Stimulated activated naive CD8-positive, alpha-beta T cell treated with anti-CD3 and anti-CD28 coated beads, Interleukin-15, Interleukin-2, amounts not matched to agents 100 U/mL and 50 U/mL, for 24 hours (primary cell): ENCODE measurements at regions not wholly inside any gene's neighbourhood (a gene's known extent, or its start where the extent isn't known, plus 50 kb on each side); places are given as distances from the start of the nearest gene placed in this dataset.
"Not testable (repeated sequence)": the region's sequence is repeated elsewhere in the genome, so short reads cannot be mapped to it uniquely, and the experiment has no call there.

ENCODE experiments used
- ATAC-seq: fragments of 150-1000 bp; cut with Tn5 transposase; one replicate; pipeline ENCODE4 v1.10.0; 2021
- DNase-seq: peaks from one replicate; pipeline ENCODE4 v3.0.0; 2021

DNA sequence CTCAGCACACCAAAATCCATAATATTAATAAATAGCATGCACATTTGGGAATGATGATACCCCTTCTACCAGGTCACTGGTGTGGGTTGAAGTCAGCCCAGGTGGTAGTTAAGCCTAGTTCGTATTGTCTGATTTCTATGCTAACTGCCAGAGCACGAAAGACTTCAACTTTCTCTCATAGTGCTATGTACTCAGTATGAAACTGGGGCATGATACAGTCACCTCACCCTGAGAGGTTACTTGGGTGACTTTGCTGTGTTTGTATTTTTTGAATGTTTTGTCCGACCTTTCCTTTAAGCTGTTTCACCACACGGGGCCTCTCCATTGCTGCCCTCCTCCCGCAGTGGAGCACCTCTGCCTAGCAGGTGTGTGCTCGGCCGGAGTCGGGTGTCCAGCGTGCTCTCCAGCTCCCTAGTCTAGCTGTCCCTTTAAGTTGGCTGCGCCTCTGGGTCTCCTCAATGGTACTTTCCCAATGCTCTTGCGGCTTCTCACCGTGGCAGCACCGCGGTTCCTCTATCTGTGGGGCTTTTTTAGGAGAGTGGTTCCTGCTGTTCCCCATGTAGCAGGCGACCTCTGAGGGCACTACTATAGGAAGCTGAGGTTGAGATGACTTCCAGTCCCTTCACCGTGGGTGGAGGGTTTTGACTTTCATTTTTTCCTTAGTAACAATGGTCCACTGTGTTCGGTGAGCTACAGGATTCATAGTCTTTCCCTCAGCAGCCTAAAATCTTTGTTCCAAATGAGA, 524.0 kb upstream of the PFKP start:
- peak; percentile 49 for ATAC-seq
- no peak for DNase-seq

DNA sequence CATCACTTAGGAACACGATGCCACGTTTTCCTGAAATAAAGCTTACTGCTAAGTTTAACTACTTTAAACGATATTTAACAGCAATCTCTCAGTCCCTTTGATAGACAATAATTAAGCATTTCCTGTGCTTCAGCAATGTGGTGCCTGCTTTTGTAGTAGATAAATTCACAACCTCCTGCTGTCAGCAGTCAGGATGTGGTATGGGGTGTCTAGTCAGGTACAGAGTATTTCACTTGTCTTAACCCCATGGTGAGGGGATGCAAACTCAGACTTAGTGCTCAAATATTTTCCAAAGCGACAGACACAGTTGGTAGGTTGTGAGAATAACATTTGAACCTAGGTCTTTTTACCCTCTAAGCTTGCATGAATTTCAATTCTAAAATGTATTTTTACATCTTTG, 526.2 kb upstream of the PFKP start:
- no peak for ATAC-seq
- no peak for DNase-seq

DNA sequence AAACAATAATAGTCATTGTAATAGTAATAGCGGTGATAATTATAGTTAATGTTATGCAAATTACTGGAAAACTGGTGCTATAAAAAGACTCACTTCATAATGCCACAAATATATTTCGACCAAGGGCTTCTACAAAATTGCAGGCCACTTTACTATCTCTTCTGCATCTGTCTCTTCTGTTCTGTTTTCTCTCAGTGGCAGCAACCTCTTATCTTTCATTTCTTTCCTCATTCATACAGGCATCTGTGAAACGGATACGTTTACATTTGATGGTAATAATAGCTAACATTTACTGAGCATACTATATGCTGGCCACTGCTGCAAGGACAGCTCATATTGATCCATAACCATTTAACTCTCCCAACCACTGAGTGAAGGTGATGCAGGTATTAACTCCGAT, 537.4 kb upstream of the PFKP start:
- DNase-seq (no peak), ATAC-seq (no peak)

DNA sequence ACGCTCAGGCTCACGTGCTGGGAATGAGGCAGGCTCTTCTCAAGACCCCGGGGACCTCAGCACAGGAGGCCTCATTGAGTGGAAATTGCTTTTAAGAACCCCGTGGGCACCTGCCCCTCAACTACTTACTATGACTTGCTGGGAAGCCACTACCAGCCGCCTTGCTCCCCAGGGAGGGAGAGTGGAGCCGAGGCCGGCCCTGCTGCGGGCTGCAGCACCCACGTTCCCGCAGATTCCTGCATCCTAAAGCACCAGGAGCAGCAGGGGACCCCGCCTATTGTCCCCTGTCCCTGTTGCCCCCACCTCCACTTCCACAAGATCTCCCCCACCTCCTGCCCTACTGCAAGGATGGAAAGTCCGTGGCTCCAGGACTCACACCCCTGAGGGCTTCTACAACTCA, 541.6 kb upstream of the PFKP start:
- DNase-seq = no peak
- no peak for ATAC-seq

DNA sequence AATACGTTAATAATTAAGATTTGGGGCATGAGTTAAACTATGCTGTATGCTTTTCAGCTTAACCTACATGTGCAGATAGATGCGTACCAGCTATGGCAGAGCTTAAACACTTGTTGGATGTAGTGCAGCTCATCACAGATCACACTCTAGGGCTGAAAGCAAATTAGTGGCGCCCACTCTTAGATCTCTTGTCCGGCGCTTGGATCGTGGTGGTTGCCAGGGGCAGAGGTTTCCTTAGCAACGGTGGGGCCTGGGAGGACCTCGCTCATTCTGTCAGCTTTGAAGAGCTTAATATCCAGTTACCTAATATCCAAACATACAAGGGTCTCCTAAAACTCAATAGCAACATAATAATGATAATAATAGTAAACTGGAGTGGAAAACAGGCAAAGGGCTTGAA, 548.2 kb upstream of the PFKP start:
- ATAC-seq (no peak), DNase-seq (no peak)

DNA sequence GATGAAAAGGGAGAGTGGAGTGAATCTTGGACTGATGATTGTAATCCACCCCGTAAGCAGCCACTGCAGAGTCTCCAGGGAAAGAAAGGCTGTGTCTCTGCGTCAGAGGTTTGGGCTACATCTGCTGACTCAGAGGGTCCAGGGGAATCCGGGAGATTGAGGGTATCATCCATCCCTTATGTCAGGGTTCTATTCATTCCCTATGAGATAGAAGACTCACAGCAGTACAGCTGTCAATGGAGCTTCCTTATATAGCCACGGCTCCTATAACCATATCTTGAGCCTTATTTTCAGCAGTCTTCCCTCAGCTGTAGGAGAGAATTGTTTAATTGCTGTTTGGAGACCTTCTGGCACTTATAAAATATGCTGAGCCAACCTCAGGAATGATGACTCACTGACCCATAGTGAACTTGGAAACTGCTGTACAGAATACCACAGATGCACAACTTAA, 558.2 kb upstream of the PFKP start:
- ATAC-seq = no peak
- DNase-seq = no peak

DNA sequence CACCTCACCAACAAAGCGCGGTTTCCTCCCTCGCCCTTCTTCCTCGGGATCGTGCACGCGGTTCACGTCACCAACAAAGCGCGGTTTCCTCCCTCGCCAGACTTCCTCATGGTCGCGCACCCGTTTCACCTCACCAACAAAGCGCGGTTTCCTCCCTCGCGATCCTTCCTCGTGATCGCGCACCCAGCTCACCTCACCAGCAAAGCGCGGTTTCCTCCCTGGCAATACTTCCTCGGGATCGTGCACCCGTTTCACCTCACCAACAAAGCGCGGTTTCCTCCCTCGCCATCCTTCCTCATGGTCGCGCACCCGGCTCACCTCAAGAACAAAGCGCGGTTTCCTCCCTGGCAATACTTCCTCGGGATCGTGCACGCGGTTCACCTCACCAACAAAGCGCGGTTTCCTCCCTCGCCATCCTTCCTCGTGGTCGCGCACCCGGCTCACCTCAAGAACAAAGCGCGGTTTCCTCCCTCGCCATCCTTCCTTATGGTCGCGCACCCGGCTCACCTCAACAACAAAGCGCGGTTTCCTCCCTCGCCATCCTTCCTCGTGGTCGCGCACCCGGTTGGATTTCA, 565.9 kb upstream of the PFKP start:
- not testable (repeated sequence) for ATAC-seq
- DNase-seq = peak; percentile 7

DNA sequence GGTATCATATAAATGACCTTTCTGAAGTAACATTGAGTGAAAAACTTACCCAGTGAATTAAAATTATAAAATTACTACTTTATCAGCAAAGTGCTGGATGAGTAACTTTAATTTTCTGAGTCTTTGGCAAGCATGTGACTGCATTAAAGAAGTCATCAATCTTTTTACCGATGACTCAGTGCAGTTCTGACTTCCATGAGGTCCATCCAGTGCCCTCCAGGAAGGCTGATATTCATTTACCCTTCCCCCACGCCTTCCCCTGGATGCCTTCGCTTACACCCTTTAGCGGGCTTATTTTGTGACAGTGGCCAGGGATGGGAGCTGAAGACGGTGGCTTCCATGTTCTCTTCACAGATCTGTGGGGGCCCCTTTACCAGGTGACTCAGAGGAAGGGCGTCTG, 572.9 kb upstream of the PFKP start:
- ATAC-seq = no peak
- no peak for DNase-seq

DNA sequence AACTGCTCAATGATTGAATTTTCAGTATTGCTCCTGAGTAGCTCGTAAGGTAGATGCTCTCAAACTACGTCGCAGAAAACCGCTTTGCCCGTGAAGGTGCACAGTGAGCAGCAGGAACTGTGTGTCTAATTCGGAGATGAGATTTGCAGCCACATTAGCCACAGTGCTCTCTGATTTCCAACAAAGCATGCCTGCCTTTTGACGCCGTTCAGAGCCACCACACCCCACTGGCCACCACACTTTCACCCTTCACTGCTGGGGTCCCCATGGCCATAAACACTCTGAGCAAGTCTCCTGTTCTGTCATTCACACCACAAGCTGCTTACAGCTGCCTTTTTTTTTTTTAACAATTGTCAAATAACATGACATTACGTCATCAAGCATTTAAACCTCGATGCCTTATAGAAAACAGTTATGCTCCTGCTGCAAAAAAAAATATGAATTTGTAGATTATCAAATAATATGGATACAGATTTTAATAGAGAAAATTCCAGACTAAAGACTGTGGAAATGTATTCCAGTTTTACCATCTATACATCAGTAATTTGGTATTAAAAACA, 578.8 kb upstream of the PFKP start:
- ATAC-seq = no peak
- DNase-seq = no peak

DNA sequence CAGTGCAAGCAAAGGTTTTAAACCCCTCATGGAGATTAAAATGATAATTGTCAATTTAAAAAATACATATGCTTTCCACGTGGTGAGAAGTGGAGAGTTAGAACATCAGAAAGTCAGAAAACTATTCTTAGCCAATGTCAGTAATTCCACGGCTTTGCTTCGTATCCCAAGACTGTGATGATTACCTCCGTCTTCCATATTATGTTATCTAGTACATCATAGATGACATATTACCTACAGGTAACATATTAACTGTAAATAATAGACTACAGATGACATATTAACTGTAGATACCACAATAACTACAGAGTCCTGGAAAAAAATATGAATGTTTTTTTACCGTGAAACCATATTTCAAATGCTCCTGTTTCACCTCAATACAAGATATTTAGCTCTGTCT, 579.4 kb upstream of the PFKP start:
- DNase-seq (no peak), ATAC-seq (no peak)

DNA sequence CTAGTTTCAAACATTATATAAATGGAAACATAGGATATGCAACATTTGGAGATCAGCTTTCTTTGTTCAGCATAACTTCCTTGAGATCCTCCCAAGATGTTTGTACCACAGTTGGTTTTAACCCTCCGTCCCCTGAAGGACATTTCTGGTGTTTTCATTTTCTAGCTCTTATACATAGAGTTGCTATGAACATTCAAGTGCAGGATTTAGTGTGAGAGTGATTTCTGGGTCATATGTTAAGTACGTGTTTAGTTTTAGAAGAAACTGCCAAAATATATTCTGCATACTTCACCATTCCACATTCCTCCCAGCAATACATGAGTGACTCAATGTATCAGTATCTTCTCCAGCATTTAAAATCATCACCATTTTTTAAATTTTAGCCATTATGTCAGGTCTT, 588.7 kb upstream of the PFKP start:
- DNase-seq (no peak), ATAC-seq (no peak)

DNA sequence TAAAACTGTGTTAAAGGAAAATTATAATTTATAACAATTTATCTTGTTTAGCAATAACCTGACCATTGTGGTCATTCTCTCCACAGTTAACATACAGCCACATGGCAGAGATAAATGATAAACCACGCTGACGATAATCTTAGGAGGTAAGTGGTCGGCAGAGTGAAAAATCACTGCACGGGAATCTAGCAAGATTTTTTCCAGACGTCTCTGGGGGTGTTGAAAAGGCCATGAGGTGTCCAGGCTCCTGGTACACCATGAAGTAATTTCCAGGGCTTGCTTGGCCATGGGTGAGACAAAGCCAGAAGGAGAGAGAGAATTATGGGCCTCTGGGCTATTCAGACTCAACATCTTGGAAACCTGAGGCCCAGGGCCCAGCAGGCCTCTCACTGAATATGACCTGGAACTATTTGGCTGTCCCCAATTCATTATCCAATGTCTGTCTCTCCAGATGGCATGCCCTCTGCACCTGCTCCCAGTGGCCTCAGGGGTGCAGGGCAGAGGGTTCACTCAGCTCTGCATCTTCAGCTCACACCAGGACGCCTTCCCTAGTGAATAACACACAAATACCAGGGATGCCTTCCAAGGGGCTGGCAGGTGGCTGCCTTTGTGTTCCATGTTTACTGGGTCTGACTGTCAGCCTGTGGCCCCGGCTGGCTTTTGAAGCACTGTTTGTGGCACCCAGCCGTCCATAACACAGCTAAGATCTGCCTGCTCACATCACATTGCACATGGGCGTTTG, 590.4 kb upstream of the PFKP start:
- ATAC-seq (no peak), DNase-seq (no peak)

DNA sequence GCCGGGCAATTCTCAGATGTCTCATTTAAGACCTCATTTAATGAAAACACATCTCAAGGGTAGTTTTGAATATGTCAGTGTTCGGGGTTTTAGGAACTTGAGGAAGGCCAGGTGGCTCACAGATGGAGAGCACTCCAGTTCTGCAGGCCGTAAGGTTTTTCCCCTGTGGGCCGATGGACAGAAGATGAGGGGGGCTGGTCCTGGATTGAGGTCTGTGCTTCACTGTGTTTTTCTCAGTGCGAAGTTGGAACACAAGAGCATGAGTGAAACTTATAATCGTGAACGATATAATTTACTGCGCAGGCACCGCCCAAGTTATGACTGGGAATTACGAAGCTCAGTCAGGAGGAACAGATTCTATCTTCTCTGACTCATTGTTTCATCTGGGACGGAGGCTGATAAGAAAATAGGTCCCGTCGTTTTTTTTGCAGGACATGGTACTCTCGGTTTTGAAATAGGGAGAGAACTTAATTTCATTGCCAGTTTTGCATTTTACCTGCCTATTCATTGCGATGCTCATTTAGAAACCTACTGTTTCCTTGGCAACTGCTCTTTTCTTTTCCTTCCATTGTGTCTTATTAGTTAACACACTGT, 591.0 kb upstream of the PFKP start:
- ATAC-seq = no peak
- DNase-seq = no peak

DNA sequence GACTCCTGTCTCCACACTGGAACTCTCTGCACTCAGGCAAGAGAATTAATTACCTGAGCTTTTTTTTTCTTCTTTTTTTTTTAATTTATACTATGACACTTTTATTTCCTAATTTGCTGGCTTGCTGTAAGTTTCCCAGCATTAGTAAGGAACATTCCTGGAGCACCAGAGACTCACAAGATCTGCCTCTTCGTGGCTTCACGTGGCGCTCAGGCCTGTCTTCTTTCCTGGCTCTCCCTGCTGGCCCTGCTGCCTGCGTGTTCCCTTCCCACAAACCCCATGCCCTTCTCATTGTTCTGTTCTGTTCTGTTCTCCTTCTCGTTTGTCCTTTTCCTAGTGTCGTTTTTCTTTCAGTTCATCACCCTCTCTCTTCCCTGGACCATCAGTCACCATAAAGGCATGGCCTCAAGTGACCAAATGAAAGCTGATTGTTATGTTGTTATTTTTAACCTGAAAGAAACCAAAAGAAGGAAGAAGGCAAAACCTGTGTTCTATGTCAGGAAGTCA, 591.6 kb upstream of the PFKP start:
- no peak for DNase-seq
- ATAC-seq = no peak

DNA sequence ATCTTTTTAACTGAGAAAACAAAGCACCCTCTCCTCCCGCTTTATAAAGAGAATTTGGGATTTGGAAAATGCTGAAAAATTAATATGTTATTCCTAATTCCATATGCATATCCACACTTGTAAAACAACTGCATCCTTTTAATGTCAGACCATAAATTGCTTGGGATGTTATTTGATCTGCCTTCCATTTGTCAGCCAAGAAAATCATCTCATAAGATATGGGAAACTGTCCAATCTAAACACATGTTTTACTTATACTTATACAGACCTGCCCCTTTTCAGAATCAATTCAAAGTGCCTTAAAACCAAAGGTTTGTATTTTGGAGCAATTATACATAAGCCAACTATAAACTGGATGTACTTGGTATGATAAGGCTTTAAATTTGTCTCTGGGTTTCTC, 595.5 kb upstream of the PFKP start:
- ATAC-seq = no peak
- no peak for DNase-seq

DNA sequence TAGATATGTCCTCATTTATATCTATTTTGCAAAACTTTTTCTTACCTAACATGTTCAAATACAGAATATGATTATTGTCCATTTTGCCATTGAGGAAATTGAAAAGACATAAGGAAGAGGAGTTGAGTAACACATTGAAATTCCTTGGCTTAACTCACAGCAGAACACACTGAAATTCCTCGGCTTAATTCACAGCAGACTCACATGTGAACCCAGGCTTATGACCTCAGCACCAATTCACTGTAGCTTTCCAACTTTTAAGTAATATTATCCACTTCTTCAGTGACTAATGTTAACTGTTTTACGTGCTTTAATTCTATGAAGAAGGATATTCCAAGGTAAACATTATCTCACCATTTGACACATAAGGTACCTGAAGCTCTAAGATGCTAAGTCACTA, 597.5 kb upstream of the PFKP start:
- ATAC-seq = no peak
- no peak for DNase-seq

DNA sequence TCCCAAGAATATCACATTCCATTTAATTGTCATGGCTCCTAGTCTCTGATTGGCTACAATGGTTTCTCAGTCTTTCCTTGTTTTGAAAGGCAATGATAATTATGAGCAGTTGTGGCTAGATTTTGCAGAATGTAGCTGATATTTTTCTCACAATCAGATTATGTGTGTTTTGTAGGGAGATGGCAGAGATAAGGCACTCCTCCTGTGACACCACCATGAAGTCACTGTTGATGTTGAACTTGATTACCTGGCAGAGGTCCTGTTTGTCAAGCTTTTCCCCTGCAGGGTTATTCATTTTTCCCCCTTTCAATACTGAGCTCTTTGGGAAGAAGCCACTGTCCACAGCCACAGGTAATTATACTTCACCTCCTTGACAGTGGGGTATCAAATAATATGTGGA, 602.9 kb upstream of the PFKP start:
- ATAC-seq = no peak
- DNase-seq = no peak

DNA sequence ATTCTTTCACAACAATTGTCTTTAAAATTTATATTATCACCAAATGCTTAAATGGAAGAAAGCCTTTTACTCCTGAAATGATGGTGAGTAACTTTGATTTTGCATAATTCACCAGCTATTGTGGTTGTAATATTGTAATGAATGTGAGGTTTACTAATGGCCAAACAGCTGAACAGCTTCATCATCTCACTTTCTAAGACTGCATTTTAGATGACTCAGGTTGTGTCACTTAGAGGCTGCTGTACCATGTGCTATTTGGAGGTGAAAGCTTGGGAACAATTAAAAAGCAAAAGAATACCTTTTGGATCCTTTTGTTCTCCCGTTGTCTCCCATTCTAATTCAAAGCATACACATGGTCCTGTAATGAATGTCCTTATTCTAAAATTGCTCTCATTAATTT, 604.0 kb upstream of the PFKP start:
- DNase-seq (no peak), ATAC-seq (no peak)

DNA sequence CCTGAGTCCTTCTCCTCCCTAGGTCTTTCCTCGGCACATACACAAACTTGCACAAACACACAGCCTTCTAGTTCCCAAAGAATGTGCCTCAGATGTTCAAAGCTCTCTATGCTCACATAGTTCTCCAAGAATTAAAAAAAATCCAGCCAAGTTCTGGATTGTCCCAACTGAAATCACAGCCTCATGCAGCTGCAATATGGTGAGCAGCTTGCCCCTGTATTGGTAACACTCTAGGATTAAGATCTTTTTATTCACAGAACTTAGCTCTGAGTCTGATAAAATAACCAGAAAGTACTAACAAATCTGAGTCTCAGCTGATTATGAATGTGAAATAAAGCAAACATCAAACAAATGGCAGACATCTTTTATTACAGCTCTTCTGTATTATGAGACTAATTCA, 604.8 kb upstream of the PFKP start:
- no peak for DNase-seq

DNA sequence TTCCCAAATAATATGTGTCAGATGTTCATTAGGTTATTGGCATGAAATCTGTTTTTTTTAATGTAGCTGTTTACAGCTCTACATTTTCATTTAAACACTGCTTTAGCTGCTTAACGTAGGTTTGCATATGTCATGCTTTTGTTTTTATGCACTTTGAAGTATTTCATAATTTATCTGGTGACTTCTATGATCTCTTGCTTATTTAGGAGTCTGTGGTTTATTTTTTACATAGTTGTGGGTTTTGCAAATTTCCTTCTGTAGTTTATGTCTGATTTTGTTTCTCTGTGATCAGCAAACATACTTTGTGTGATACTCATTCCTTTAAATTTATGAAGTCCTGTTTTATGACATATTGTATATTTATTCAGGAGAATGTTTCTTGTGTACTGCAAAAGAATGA, 606.5 kb upstream of the PFKP start:
- ATAC-seq = no peak
- no peak for DNase-seq

More for the DNA sequence above, 604.8 kb upstream of the PFKP start:
- ATAC-seq = no peak

DNA sequence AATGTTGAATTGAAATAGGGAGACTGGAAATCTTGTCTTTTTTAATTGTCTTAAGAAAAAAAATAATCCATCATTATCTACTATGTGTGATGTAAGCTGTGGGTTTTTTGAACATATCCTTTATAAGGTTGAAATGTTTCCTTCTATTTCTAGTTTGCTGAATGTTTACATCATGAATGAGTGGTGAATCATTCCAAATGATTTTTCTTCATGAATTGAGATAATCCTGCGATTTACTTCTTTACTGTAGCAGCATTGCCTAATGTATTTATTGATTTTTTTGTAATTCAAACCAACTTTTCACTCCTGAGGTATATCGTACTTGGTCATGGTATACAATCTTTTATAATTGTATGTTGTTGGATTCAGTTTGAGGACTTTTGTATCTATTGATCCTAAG, 607.6 kb upstream of the PFKP start:
- no peak for ATAC-seq
- DNase-seq = no peak

DNA sequence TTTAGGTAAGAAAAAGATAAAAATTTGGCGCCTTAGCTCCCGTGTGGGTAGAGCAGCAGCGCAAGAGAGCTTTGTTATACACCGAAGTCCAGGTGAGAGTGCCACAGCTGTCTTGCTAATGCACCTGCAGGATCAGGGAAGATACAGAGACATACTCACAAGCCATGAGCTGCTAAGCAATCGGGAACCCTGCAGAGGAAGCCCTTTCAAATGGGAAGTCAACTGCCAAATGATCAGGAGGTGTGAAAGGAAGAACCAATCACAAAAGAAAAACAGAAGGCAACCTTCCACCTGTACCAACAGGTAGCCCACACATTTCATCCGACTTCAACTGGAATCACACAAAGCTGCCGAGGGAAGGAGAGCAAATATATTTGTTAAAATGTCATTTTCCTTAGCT, 610.5 kb upstream of the PFKP start:
- ATAC-seq (no peak), DNase-seq (no peak)

DNA sequence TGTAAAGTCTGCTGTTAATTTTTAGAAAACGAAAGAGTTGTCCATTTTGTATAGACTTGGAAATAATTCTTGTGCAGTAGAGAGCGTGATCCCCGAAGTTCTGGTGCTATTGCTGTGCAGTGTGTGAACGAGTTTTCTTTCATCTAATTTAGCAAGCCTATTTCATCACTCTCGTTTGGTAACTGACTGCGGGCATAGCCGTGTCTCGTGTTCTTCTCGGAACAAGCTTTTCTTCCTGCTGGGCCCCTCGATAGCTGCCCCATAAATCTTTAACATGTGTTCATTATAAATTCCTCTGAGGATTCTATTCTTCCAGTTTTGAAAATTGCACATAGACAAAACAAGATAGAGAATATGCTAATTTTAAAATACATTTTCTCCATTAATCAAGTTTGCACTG, 622.0 kb upstream of the PFKP start:
- ATAC-seq = no peak
- DNase-seq = no peak
